Right lobe of liver (tissue), 4 donors: ENCODE measurements at regions not wholly inside any gene's neighbourhood (a gene's known extent, or its start where the extent isn't known, plus 50 kb on each side); places are given as distances from the start of the nearest gene placed in this dataset.

Source experiments
- CTCF ChIP-seq, 4 donors: fragments of 200-600 bp in 3 of 4; fragments of 450-650 bp in 1 of 4; IDR thresholded peaks; one replicate each; pipeline versions ENCODE4 v1.5.1 to v1.8.0; 2016 to 2022; ENCODE audit warnings: antibody characterized with exemption in 4 of 4, mild to moderate bottlenecking in 2 of 4
- POLR2A ChIP-seq: fragments of 450-650 bp; IDR thresholded peaks from one replicate; pipeline ENCODE4 v1.6.1; 2017; ENCODE audit warnings: antibody characterized with exemption, mild to moderate bottlenecking
- donor health status: DM: no; HTN: no; CAD: no.
- donor health status: DM: no; HTN: no; CAD: no.
- donor health status: DM: no; HTN: yes; CAD: no.

GRCh38 chr18:77559274-77559910 lies 309.7 kb downstream of the GALR1 start:
- TF ChIP-seq CTCF (IDR thresholded peaks at IDR 0.05) (no peak), POLR2A (no peak)
